Umbilical cord (tissue), 1 donor: ENCODE measurements at regions not wholly inside any gene's neighbourhood (a gene's known extent, or its start where the extent isn't known, plus 50 kb on each side); places are given as distances from the start of the nearest gene placed in this dataset.
A peak's percentile ranks its signal among the peaks of the same experiment; 100 is the strongest.
"Not testable (repeated sequence)": the region's sequence is repeated elsewhere in the genome, so short reads cannot be mapped to it uniquely, and the experiment has no call there.

Experiments
- DNase-seq: peaks from one replicate; pipeline ENCODE4 v3.0.0-alpha.2; 2015; ENCODE audit warnings: low spot score

DNA sequence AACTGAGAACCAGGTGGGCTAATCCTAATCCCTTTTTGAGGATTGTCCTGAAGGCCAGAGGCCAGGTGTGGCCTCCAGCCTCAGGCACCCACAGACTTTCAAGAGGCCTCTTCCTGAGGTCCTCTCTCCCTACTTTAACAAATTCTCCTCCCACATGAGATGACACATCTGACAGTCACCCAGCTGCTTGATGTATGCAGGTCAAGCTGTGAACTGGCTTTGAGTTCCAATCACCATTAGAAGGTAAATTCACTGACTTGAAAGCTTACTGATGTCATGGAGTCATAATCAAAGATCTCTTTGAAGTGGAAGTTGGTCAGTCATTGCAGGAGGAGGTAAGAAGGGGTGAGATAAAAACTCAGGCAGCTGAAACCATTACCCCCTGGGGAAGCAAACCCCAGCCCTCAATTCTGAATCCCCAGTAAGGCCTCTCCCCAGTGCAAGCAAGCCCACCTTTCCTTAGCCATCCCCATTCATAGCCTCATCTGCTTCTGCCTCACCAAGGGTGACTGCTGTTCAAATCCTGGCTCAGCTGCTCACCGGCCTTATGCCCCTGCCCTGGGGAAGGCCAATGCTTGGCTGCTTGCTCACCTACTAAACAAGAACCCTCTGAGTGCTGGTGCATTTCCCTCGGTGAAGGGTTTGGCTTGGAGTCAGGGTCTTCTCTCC, 196.3 kb downstream of the BCL2L11 start:
- DNase-seq, result not testable (repeated sequence)

DNA sequence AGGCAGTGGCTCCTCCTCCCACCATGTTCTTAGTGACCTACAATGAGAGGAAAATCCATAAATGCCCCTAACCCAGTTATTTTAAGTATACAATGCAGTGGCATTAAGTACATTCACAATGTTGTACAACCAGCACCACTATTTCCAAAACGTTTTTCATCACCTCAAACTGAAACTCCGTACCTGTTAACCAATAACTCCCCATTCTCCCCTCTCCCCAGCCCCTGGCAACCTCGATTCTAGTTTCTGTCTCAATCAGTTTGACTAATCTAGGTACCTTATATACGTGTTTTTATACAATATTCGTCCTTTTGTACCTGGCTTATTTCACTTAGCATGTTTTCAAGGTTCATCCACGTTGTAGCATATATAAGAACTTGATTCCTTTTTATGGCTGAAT, 198.8 kb downstream of the BCL2L11 start:
- not testable (repeated sequence) for DNase-seq

DNA sequence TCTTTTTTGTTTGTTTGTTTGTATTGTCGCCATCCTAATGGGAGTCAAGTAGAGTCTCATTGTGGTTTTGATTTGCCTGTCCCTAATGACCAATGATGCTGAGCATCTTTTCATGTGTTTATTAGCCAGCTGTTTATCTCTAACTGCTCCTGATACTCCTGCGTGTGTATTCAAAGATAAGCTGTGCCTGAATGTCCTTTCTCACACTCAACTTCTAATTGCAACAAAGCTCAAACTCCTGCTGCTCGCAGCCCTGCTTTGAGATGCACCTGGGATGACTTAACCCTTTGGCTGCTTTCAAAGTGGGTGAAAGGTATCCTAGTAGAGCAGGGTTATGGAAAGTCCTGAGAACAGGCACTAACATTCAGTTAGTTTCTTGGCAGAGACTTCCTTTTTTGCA, 199.6 kb downstream of the BCL2L11 start:
- not testable (repeated sequence) for DNase-seq

DNA sequence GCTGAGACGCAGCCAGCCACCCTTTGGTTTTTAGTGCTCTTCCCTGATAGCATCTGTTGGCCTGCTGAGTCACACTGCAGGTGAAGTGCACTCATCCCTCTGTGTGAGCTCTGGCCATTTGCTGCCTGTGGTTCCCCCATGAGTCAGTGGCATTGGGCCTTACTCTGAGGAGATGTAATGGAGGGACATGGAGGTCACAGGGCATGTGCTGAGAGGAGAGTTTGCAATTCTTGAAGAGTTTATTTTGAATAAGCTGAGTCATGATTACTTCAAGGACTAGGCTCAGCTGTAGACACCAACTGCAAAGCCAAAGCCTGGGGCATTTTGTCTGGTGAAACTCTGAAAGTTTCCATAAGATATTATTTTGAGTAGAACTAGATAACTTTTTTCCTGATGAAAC, 200.3 kb downstream of the BCL2L11 start:
- DNase-seq, result not testable (repeated sequence)

DNA sequence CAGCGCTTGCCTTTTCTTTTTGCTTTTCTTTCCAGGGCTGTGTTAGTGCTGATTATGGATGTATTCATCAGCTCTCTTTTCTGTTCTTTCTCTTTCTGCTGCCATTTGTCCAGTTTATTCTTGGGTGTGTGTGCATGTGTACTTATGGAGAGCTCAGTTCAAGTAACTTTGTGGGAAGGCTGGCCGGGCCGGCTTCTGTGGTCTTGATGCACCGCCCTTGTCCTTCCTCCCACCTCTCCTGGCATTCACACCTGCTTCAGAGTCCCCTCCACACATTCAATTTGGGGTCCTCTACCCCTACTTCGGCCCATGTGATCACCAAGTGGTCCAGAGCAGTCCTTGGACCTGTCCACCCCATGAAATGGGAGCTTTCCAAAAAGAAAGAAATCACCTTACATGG, 202.7 kb downstream of the BCL2L11 start:
- not testable (repeated sequence) for DNase-seq

DNA sequence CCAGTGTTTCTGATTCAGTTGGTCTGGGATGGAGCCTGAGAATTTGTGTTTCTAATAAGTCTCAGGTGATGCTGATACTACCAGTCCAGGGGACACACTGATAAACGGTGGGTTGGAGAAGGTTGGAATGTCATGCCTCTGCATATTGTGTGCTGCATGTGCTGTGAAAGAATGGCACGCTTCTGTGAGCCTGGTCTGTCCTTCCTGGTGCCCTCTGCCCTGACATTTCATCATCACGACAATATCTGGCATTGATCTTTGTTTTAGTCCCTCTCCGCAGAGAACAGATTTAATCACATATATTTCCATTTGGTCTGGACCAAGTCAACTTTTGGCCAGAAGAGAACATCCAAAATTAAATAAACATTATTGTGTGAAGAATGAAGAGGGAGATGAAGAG, 207.0 kb downstream of the BCL2L11 start:
- not testable (repeated sequence) for DNase-seq

DNA sequence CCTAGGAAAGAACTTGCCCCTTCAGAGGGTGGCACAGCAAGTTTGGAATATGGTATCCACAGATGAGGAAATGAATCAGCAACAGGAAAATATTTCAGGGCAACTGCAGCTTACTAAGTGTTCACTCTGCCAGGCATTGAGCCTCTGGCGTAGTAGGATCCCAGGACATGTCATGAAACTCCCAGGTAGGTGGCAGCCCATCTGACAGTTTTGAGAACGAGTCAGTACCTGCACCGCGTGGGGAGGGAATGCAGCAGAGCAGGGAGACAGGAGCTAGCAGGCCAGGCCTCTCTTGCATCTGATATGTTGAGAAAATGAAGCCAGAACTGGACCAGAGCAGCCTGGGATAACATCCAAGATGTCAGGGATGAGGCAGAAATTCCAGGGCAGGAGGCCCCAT, 208.6 kb downstream of the BCL2L11 start:
- DNase-seq, result not testable (repeated sequence)

DNA sequence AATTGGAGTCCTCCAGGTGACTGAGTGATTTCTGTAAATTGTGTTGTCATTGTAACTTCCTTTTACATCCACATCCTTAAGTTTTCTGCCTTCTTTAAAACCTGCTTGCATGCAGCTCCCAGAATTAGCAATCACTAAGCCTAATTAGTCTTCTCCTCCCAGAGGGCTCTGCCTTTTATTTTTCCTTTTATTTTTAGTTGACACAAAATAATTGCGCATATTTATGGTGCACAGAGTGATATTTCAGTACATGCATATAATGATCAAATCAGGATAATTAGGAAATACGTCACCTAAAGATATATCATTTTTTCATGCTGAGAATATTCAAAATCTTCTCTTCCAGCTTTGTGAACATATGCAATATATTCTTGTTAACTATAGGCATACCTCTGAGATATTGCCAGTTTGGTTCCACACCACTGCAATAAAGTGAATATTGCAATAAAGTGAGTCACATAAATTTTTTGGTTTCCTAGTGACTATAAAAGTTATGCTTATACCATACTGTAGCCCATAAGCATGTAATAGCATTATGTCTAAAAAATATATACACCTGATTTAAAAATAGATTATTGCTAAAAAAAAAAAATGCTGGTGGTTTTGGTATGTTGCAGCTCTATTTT, 210.5 kb downstream of the BCL2L11 start:
- DNase-seq, result not testable (repeated sequence)

DNA sequence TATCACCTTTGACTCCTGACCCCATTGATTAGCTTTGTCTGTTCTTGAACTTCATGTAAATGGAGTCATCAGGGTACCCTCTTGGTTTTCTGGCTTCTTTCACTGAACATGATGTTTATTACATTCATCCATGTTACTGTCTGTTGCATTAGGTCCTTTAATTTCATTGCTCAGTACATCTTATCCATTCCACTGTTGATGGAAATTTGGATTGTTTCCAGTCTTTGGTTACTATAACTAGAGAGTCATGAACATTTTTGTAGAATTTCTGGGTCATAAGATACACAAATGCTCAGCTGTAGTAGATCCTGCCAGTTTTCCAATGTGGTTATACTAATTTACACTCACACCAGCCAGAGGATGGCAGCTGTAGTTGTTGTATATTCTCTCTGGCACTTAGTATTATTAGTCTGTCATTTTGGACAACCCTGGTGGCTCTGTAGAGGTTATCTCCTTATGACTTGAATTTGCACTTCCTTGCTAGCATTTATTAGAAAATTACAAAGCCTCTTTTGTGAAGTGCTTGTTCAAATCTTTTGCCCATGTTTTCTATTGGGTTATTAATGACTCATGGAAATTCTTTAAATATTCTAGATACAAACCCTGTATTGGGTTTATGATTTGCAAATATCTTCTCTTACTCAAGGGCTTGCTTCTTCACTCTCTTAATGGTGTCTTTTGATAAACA, 214.7 kb downstream of the BCL2L11 start:
- not testable (repeated sequence) for DNase-seq

DNA sequence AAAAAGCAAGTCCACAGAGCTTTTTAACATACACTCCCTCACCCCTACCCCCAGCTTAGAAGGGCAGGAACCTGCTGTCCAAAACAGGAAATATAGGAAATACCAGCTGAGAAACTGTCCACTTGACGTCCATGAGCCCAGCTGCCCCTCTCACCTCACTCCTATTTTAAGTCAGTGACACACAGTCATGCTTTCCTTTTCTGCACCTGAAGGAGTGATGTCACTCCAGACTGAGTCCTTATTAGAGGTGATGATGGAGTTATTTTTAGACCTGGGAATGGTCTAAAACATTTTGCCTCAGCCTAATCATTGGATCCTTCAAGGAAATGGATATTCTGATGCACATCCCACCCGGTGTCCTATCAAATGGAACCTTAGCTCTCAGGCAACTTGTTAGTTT, 217.8 kb downstream of the BCL2L11 start:
- DNase-seq, result not testable (repeated sequence)

DNA sequence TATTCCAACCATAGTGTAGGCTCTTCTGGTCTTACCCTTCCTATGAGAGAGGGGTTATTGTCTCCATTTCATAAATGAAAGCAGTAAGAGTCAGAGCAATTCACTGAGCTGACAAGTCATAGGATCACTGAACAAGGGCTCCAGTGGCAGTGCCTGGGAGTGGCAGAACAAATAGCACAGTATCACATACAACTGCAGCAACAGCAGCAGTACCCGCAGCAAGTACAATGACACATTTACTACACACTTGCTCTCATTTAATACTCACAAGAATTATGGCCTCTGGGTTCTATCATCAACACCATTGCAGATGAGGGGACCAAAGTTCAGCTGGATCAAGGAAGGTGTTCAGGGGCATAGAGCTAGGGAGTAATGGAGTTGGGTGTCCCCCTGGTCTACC, 218.8 kb downstream of the BCL2L11 start:
- DNase-seq, result not testable (repeated sequence)

DNA sequence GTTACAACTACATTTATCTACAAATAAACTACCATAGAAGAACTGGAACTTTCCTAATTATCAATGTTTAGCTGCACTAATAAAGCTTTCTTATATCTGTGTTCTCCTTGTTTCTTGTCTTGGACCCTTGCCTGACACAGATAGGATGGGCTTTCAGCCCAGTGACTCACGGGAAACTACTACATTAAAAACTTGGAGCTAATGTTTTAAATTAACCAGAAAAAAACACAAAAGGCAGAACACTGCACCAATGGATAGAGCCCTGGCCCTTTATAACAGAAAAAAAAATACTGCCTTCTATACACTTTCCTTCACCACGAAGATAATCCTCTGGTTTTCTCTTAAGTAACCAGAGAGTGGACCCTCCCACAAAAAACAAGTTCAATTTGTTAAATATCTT, 223.9 kb downstream of the BCL2L11 start:
- DNase-seq, result not testable (repeated sequence)

DNA sequence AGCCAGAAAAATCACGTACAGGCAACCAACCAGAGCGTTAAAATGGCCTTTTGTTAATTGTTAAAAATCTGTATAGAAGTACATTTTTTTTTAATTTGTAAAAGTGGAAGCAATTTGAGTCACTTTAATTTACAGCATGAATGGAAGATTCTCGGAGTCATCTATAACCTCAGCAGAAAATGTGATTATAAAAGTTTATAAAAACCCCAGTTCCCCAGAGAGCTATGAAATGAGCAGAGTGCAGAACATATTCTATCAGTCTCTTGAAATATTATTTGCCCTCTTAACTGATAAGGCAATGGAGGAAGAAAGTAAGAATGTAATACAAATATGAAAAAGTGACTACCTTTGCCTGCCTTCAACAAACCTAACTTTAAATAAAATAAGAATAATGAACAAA, 224.7 kb downstream of the BCL2L11 start:
- peak; percentile 36 for DNase-seq

DNA sequence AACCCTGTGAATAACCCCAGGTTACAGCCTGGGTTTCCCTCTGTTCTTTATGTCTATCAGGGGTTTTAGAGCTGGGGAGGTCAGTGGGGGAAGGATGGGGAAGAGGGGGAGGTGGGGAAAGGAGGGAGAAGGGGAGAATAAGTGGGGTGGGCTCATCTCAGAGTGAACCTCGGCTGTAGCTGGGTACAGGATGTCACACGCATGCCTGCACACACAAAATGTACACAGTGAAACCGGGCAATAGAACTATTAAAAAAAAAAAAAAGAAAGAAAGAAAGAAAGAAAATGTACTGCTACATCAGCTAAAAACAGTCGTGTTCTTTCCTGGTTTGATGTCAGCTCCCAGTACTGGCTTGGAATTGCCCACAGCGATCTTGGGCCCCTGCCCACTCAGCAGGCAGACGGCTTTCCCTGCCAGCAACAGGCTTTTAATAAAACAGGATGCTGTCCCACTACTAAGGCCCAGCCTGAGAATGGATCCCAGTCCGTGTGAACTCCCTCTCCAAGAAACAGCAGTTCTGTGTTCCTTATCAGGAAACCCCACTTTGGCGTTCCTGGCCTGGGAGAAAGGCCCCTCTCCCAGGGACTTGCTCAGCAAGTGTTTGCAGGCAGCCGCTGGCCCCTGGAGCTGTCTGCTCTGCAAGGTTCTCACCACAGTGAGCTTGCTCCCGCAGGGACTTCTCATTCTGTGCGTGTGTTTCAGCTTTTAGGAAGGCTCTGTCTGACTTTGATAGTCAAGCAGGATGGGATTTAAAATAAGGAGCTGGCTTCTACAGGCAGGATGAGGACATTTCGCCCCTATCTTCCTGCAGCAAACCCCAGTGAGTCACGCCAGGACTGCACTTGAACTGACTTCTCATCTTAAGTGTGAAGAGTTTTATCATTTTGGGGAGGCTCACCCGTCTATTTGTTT, 225.6 kb downstream of the BCL2L11 start:
- DNase-seq, result peak; percentile 72

DNA sequence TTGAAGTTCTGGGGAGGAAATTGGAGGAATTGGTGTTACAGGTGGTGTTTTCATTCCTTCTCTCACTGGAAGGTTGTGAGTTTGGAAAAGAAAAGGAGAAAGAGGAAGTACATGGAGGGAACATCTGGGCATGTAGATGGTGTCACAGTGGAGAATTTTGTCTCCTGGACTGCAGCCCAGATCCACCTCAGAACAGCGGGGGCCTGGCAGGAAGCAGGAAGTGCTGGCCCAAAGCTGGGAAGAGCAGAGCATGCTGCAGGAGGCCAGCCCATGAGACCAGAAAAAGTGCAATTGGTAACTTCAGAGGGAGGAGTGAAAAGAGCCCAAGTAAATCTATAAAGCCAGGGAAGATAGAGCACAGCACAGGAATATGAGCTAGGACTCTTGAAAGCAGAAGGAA, 227.0 kb downstream of the BCL2L11 start:
- DNase-seq, result not testable (repeated sequence)

DNA sequence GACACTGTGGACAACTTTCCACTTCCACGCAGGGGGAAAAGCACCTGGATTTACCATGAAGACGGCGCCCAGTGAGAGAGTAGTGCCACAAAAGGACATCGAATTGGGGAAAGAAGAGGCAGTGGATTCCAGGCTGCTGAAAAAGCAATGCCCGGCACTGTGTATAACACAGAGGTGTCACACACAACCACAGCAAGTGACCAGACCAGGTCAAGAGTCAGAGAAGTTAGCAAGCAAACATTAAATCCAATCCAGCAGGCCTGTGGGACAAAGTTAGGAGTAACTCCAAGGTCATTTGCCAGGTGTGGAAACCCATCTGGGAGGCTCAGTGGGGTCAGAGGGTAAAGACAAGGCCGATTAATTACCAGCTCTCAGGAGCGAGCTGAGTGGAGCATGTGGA, 227.6 kb downstream of the BCL2L11 start:
- not testable (repeated sequence) for DNase-seq

DNA sequence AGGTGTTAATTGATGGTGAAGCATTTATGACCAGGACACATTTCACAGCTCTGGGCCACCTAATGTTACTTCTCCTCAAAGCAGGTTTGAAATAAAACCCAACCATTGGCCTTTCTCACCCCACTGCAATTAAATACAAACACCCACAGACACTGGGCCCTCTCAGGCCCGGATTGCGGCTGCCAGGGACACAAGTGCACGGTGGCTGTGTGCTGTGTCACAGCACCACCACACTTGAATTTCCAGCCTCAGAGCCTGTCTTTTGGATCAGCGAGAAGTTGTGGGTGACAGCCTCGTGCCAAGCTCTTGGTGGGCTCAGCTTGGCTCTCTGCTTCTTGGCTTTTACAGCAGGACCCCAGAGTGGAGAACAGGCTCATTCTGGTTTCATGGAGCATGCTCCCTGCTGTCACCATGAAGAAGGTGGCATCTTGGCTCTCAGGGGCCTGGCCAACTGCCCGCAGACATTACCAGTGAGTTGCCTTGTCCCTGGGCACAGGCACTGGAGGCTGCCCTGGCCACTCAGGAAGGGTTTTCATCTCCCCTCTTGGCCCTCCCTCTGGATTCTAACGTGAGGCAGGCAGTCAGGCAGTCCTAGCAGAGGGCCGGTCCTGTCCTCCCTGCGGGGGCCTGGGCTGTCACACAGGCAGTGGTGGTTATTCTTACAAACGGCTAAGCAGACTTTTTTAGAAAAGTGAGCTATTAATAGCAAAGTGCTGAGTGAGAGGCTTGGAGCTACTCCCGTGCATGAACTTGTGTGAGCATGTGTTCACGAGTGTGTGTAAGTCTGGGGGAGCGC, 234.5 kb downstream of the BCL2L11 start:
- peak; percentile 43 for DNase-seq

DNA sequence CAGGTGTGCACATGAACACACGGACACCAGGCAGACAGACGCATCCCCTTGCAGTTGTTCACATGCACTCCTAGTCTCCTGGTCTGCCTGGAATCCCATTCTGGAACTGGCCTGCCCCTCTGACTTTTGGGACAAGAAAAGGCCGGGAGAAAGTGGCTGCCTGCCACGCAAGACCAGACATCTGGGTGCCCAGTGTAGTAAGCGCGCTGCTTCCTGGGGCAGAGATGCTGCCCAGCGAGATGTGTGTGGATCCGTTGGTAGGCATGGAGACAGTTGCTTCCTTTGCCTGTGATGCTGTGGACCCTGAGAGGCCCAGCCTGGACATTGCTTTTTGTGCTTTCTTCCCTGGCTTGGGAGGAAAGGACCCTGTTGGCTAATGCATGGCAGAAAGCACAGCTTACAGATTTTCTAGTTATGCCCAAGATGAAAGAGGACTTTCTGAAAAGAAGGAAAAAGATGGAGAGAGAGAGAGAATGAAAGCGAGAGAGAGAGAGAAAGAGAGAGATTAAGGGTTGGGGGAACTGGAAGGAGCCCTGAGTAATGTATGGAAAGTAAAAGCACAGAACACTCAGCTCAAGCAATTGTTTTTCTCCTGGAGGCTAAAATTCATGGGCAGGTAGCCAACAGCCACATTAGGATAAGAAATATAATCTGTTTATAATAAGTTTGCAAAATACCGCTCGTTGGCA, 235.3 kb downstream of the BCL2L11 start:
- DNase-seq, result not testable (repeated sequence)

DNA sequence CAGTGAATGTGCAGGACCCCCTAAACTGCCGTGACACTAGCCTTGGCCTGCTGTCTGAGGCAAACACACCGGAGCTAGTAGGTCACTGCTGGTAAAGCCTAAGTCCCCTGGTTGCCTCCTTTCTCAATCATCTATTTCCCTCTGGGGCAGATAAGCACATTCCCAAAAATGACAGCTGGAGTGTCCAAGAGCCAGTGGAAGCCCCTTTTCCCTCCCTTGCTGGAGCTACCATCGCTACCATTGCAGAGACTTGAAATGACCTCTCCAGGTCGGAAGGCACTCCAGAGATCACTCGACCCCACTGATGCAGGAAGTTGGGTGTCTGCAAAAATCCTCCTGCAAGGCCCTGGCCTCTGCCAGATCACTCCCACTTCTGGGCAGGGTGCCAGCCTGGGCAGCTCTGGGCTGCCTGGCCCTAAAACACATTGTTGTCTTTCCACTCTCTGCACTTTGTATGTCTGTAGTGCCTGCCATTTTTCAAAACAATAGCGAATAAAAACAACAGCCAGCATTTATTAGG, 235.9 kb downstream of the BCL2L11 start:
- DNase-seq, result not testable (repeated sequence)
